ENCODE measurements at regions not wholly inside any gene's neighbourhood (a gene's known extent, or its start where the extent isn't known, plus 50 kb on each side); places are given as distances from the start of the nearest gene placed in this dataset.

DNA sequence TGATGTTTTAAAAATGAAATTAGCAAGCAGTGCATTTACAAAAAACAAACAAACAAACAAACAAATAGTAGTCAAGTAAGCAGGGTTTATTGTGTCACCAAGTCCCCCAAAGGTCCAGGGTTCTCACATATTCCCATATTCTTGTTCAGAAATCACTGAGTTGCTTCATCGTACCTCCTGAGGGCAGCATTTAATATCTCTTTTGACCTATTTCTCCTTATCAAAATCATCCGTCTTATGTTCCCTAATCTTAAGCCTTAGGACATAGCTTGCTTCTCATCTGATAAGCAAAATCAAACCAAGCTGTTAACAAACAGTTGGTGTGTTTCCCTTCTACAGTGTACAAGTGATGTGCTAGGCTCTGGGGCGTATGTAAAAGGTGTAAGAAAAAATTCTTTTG lies 109.5 kb upstream of the MAN2A1 start:
- ATAC-seq (ENCODE audit: poor library complexity): no peak
- no peaks in the 10 kb centered on the region for H3K27me3 ChIP-seq (ENCODE audit: control insufficient read depth in 1 of 2, insufficient read depth in 2 of 2, low read length in 2 of 2)
- TF ChIP-seq, protein P1, sequence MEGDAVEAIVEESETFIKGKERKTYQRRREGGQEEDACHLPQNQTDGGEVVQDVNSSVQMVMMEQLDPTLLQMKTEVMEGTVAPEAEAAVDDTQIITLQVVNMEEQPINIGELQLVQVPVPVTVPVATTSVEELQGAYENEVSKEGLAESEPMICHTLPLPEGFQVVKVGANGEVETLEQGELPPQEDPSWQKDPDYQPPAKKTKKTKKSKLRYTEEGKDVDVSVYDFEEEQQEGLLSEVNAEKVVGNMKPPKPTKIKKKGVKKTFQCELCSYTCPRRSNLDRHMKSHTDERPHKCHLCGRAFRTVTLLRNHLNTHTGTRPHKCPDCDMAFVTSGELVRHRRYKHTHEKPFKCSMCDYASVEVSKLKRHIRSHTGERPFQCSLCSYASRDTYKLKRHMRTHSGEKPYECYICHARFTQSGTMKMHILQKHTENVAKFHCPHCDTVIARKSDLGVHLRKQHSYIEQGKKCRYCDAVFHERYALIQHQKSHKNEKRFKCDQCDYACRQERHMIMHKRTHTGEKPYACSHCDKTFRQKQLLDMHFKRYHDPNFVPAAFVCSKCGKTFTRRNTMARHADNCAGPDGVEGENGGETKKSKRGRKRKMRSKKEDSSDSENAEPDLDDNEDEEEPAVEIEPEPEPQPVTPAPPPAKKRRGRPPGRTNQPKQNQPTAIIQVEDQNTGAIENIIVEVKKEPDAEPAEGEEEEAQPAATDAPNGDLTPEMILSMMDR (IDR thresholded peaks at IDR 0.05): no peak
- ChIA-PET CTCF (no interaction called here), POLR2A (no interaction called here)
- no peak overlapping the region for H3K27ac Mint-ChIP-seq
- H3K27ac ChIP-seq (ENCODE audit: low read depth in 1 of 2, low read length in 2 of 2): no peak overlapping the region
- H3K4me1 ChIP-seq (ENCODE audit: insufficient read depth, low read length): no peaks in the 10 kb centered on the region
- no peaks in the 10 kb centered on the region for H3K36me3 Mint-ChIP-seq (ENCODE audit: low read depth)
- intact Hi-C loops (cut with DNase I, micrococcal nuclease): no loop called here
- DNase-seq: no peak
- H3K4me3 ChIP-seq (ENCODE audit: low read length): no peak overlapping the region
- H3K27me3 Mint-ChIP-seq: no peaks in the 10 kb centered on the region
- no peaks in the 10 kb centered on the region for H3K36me3 ChIP-seq (ENCODE audit: insufficient read depth, low read length)
- no peaks in the 10 kb centered on the region for H3K9me3 ChIP-seq (ENCODE audit: control insufficient read depth in 1 of 2, insufficient read depth in 1 of 2, low read length in 2 of 2)
- no peaks in the 10 kb centered on the region for H3K4me1 Mint-ChIP-seq (ENCODE audit: low read depth)
- H3K9me3 Mint-ChIP-seq: no peaks in the 10 kb centered on the region
- no peak overlapping the region for H3K4me3 Mint-ChIP-seq

- H3K27me3 Mint-ChIP-seq: no peaks in the 10 kb centered on the region
- no peaks in the 10 kb centered on the region for H3K36me3 Mint-ChIP-seq (ENCODE audit: low read depth)
- no peak overlapping the region for H3K4me3 Mint-ChIP-seq
- POLR2A ChIA-PET: no interaction called here
- DNase-seq: no peak
- TF ChIP-seq, protein P1 (IDR thresholded peaks at IDR 0.05): no peak
- Histone ChIP-seq H3K4me1 (ENCODE audit: insufficient read depth, low read length) (no peaks in the 10 kb centered on the region), H3K4me3 (ENCODE audit: low read length) (no peak overlapping the region), H3K27ac (ENCODE audit: low read depth in 1 of 2, low read length in 2 of 2) (no peak overlapping the region), H3K27me3 (ENCODE audit: control insufficient read depth in 1 of 2, insufficient read depth in 2 of 2, low read length in 2 of 2) (no peaks in the 10 kb centered on the region), H3K36me3 (ENCODE audit: insufficient read depth, low read length) (no peaks in the 10 kb centered on the region), H3K9me3 (ENCODE audit: control insufficient read depth in 1 of 2, insufficient read depth in 1 of 2, low read length in 2 of 2) (no peaks in the 10 kb centered on the region)
- CTCF ChIA-PET: no interaction called here
- no peak for ATAC-seq (ENCODE audit: poor library complexity)
- no peak overlapping the region for H3K27ac Mint-ChIP-seq
- intact Hi-C loops (cut with DNase I, micrococcal nuclease): no loop called here
- H3K9me3 Mint-ChIP-seq: no peaks in the 10 kb centered on the region
- no peaks in the 10 kb centered on the region for H3K4me1 Mint-ChIP-seq (ENCODE audit: low read depth)
Observed at GRCh38 chr5:109575506-109575905, 114.2 kb upstream of the MAN2A1 start.

DNA sequence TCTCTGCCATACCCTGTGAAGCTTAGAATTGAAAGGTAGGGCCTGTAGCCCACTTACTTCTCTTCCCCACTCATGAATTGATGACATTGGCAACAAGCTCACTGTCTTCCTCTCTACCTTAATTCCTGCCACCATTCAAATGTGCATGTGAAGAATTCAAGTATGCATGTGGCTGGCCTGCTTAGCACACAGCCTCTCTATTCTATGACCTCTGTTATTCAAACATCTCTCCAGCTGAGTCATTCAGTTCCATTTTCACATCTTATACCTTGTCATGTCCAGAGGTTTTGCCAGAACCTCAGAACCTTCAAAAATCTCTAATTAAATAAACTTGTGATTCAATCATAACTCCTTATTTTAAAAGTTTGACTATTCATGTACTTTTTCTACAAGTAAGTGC lies 114.7 kb upstream of the MAN2A1 start:
- no peak overlapping the region for H3K4me3 Mint-ChIP-seq
- no peaks in the 10 kb centered on the region for H3K9me3 ChIP-seq (ENCODE audit: control insufficient read depth in 1 of 2, insufficient read depth in 1 of 2, low read length in 2 of 2)
- no peaks in the 10 kb centered on the region for H3K27me3 ChIP-seq (ENCODE audit: control insufficient read depth in 1 of 2, insufficient read depth in 2 of 2, low read length in 2 of 2)
- no peaks in the 10 kb centered on the region for H3K4me1 ChIP-seq (ENCODE audit: insufficient read depth, low read length)
- TF ChIP-seq, protein P1 (IDR thresholded peaks at IDR 0.05): no peak
- H3K36me3 ChIP-seq (ENCODE audit: insufficient read depth, low read length): no peaks in the 10 kb centered on the region
- no peak overlapping the region for H3K4me3 ChIP-seq (ENCODE audit: low read length)
- H3K9me3 Mint-ChIP-seq: no peaks in the 10 kb centered on the region
- DNase-seq (no peak), ATAC-seq (ENCODE audit: poor library complexity) (no peak)
- intact Hi-C loops (cut with DNase I, micrococcal nuclease): no loop called here
- no peaks in the 10 kb centered on the region for H3K4me1 Mint-ChIP-seq (ENCODE audit: low read depth)
- H3K27ac Mint-ChIP-seq: no peak overlapping the region
- CTCF ChIA-PET: no interaction called here
- H3K27me3 Mint-ChIP-seq: no peaks in the 10 kb centered on the region
- POLR2A ChIA-PET: no interaction called here
- H3K27ac ChIP-seq (ENCODE audit: low read depth in 1 of 2, low read length in 2 of 2): no peak overlapping the region
- H3K36me3 Mint-ChIP-seq (ENCODE audit: low read depth): no peaks in the 10 kb centered on the region
